Inferior parietal cortex (tissue), 1 donor: ENCODE measurements at regions not wholly inside any gene's neighbourhood (a gene's known extent, or its start where the extent isn't known, plus 50 kb on each side); places are given as distances from the start of the nearest gene placed in this dataset.

ENCODE experiments used
- DNase-seq: peaks from one replicate; pipeline ENCODE4 v3.0.0-alpha.2; 2016; ENCODE audit errors: extremely low spot score

DNA sequence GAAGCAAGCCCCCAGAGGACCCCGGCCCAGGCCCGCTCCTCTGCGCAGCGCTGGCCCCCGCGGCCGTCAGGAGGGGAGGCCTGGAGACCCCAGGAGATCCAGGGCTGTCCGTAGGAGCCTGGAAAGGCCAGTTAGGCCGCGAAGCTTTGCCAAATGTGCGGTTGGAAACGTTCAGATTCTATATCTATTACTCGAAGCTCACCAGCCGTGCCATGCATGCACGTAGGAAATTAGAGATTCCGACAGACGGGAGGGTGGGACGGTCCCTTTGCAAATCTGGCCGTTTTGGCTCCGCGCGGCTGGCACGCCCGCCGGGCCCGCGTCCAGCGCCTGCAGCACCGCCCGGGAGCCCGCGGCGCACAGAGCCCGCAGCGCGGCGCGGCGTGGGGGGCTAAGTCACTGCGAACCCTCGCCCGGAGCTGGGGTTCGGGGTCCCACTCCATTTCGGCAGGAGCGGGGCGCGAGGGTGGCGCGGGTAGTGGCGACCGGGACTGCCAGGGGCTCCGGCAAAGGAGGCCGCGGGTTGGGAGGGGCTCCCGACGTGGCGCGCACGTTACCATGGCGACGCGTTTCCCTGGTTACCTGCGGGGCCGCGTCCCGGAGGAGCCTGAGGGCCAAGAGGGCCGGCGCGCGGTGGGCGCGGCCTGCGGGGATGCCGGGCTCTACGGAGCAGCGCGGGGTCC is 488.6 kb upstream of the SMIM21 start:
- peak; percentile 34 for DNase-seq

DNA sequence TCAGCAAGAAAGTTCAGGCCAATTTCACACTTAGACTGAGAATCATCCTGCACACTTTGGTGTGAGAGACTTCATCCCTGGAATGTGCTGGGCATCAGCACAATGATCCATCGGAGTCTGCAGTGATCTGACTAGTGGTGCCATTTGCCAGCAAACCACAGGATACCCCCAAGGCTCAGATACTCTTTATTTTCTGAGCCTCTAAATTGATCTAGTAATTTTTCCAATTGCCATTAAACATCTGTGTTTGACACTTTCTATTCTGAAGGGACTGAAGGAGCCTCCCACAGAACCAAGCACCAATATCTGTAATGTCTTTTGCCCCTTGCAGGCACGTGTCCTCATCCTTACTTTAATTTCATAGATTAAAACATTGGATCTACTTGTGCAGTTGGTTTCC is 485.3 kb upstream of the SMIM21 start:
- no peak for DNase-seq

GRCh38 chr18:75904416-75904815 is 476.9 kb upstream of the SMIM21 start:
- DNase-seq = no peak

- no peak for DNase-seq
These were observed 471.1 kb upstream of the SMIM21 start for GRCh38 chr18:75898651-75899050.

DNA sequence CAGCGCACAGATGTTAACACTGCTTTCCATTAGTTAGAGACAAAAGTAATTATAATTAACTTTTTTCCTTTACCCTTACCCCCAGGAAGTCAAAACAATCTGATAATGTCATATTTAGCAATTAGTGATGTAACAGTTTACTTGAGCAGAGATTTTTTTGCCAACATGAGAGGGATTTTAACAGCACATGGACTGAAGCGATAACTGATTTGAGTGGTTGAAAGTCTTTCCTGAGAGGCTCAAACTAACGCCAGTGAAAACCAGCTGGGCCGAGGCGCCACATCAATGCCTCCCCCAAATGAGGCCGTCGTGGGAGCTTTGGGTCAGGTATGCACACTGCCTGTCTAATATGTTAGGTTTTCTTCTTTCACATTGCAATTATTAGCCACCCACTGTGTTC is 469.9 kb upstream of the SMIM21 start:
- DNase-seq = no peak

GRCh38 chr18:75896865-75897264 is 469.4 kb upstream of the SMIM21 start:
- no peak for DNase-seq

GRCh38 chr18:75895135-75895534 is 467.6 kb upstream of the SMIM21 start:
- DNase-seq = no peak

DNA sequence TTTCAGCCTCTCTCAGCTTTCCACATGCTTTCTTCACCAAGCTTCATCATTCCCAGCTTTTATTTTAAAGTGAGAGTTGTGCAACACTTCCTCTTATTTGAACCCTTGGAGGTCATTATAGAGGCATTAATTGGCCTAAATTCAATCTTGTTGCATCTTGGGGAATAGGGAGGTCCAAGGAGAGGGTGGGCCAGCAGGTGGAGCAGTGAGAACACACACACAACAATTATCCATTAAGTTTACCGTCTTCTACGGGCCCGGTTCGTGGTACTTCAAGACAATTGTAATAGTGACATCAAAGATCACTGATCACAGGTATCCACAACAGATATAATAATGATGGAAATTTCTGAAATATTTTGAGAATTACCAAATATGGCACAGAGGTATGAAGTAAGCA is 457.2 kb upstream of the SMIM21 start:
- no peak for DNase-seq

DNA sequence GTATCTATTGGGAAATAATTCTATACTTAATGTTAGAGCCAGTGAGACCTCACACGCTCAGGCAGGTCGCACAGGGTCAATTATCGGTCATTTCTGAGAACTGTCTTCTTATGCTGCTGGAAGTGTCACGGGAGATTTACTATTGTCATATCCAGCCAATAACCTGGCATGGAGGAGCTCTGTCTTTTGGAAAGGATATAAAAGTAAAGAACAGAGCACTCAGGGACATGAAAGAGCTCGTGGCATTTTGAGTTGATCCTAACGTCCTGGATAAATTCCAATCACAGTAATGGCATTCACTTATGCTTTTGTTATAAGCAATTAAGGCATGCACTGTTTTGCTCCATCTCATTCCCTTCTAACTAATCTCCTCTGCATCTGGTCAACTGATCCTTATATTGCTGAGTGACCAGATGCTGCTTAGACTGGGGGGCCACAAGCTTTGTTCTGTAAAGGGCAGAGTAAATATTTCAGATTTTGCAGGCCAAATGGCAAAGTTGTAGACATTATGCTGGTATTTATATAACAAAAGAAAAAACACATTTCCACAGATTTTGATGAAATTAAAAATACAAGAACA is 453.5 kb upstream of the SMIM21 start:
- no peak for DNase-seq

- DNase-seq = no peak
These were observed 452.8 kb upstream of the SMIM21 start for GRCh38 chr18:75880266-75880665.

- no peak for DNase-seq
These were observed 451.7 kb upstream of the SMIM21 start for GRCh38 chr18:75879196-75879595.

DNA sequence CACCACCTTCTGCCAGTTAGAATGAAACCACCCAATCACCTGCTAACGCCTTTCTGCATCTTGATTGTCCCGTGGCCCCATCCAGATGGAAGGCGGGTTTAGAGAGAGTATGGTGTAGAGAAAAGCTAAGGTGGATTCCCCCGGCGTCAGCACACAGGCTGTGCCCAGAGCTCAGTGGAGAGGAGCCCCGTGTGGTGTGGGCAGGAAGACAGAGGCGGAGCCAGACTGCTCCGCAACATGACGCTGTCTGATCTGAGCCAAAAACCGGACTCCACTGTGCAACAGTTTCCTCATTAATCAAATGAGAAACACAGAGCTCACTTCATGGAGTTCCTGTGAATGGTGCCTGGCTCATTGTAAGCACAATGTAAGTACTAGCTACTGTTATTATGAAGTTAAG is 448.1 kb upstream of the SMIM21 start:
- DNase-seq = no peak

GRCh38 chr18:75874401-75875089 is 447.0 kb upstream of the SMIM21 start:
- no peak for DNase-seq

- no peak for DNase-seq
These were observed 444.1 kb upstream of the SMIM21 start for GRCh38 chr18:75871596-75871995.

DNA sequence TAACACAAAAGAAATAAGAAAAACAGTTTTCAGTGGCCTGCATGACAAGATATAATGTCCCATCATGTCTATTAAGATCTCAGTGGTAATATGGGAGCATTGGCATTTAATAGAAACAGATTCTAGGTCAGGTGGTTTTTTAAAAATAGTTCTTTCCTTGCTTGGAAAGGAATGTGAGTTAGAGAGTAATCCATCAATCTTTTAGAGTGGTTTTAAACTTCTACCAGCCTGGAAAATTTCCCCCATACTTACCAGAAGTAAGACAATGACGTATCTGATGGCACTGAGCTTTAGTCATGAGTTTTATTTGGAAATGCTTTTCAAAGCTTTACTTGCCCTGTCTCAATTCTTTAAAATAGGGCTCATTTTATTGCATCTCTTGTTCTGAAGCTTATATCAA is 441.7 kb upstream of the SMIM21 start:
- DNase-seq = no peak

DNA sequence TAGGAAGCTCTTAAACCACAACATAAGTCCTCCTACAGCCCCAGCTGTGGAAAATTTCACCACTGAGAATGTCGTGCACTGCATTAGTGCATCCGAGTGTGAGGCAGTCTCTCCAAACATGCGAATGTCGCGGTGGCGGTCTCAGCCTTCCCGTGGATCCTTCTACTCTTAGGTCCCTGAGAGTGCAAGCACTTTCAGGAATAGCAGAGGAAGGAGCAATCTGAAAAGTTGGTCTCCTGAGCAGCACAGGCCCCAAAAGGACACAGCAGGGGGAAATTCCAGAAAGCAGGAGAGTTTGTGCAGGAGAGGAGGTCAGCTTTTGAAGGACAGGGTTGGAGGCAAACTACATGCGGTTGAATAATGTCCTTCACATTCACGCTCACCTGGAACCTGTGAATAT is 440.5 kb upstream of the SMIM21 start:
- DNase-seq = no peak

DNA sequence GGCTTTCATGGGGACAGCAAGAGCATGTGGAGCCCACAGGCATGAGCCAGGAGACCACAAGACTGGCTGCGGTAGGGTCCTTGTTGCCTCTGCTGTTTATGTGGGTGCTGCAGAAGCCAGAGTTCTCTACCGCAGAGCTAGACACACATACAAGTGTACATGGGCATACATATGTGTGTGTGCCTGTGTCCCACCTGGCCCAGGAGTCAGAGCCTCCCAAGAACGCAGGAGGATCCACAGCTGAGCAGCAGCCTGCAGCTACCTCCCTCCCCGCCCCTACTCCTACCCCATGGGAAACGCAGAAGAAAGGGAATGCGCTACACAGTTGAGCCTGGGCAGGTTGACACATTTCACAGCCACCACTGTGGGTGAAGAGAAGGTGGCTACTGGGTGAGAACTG is 438.1 kb upstream of the SMIM21 start:
- DNase-seq = no peak

DNA sequence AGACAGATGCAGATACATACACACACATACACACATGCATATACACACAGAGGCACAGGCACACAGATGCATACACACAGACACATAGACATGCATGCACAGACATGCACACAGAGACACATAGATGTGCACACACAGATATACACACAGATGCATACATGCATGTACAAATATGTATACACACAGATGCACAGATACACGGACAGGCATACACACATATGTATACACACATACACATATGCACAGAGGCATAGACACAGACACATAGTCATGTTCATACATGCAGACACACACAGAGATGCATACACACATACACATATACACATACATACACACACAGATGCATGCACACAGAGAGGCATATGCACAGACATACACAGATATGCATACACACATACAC is 437.3 kb upstream of the SMIM21 start:
- DNase-seq = no peak

GRCh38 chr18:75863696-75864095 is 436.2 kb upstream of the SMIM21 start:
- DNase-seq = no peak

- DNase-seq = no peak
These were observed 435.0 kb upstream of the SMIM21 start for GRCh38 chr18:75862458-75862857.

DNA sequence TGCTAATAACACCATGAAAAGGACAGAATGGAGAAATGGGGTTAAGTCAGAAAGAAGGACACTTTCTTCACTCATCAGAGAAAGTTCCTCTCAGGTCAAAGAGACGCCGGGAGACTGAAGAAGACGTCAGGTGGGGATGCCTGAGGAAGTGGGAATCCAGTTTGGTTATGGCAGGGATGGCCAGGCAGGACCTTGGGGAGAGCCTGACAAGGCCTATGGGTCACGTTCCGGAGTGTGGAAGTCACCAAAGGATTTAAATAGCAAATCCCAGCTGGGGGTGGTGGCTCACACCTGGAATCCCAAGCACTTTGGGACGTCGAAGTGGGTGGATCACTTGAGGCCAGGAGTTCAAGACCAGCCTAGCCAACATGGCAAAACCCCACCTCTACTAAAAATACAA is 432.7 kb upstream of the SMIM21 start:
- DNase-seq = no peak

GRCh38 chr18:75859533-75859932 is 432.0 kb upstream of the SMIM21 start:
- DNase-seq = no peak

DNA sequence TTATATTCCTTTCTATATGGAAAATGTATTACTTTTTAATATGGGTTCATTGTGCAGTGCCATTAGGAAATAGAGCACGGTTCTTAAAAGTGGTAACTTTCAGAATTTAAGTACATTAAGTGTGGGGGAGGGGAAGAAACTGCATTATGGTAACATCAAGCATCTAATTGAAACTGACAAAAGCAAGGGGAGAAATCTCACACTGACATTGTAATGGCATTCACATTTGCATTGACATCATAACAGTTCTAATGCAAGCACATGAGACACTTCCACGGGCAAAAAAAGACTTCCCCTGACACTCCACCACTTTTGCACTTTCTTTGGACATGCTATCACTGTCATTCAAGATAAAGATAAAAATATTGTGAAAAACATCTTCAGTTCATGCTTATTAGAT is 431.3 kb upstream of the SMIM21 start:
- no peak for DNase-seq
